ENCODE measurements at regions not wholly inside any gene's neighbourhood (a gene's known extent, or its start where the extent isn't known, plus 50 kb on each side); places are given as distances from the start of the nearest gene placed in this dataset.

GRCh38 chr9:90998573-90998972 is 197.0 kb downstream of the SYK start:
- TF ChIP-seq CTCF (IDR thresholded peaks at IDR 0.05) (no peak), POLR2A (IDR thresholded peaks at IDR 0.05) (no peak)
